ENCODE measurements at regions not wholly inside any gene's neighbourhood (a gene's known extent, or its start where the extent isn't known, plus 50 kb on each side); places are given as distances from the start of the nearest gene placed in this dataset.

GRCh38 chr1:80413969-80414368 is 1386.8 kb upstream of the ADGRL2 start:
- Histone ChIP-seq H3K9me3 (replicated peaks in 1 of 2; ENCODE audit: control insufficient read depth in 1 of 2, insufficient read depth in 1 of 2, low read length in 2 of 2) (peaks cover 0 to 7% of the 10 kb centered on the region in 2 donors), H3K27ac (ENCODE audit: low read depth in 1 of 2, low read length in 2 of 2) (no peak overlapping the region), H3K4me2 (replicated peaks; ENCODE audit: extremely low read depth, low read length, poor library complexity, severe bottlenecking) (no peak overlapping the region), H3K79me2 (ENCODE audit: insufficient read depth, low read length) (no peaks in the 10 kb centered on the region), H3K4me1 (ENCODE audit: control insufficient read depth in 1 of 2, insufficient read depth in 2 of 2, low read length in 2 of 2) (no peaks in the 10 kb centered on the region), H3K9ac (ENCODE audit: insufficient read depth, low read length, poor library complexity, severe bottlenecking) (no peak overlapping the region), H3K36me3 (replicated peaks in 1 of 2; ENCODE audit: control insufficient read depth in 1 of 2, insufficient read depth in 2 of 2, low read length in 2 of 2) (no peaks in the 10 kb centered on the region), H3K4me3 (replicated peaks in 1 of 3; ENCODE audit: low read depth in 2 of 3, low read length in 3 of 3) (no peak overlapping the region), H4K20me1 (ENCODE audit: insufficient read depth, low read length) (no peaks in the 10 kb centered on the region), H3K27me3 (ENCODE audit: control insufficient read depth in 2 of 2, insufficient read depth in 2 of 2, low read length in 2 of 2) (no peaks in the 10 kb centered on the region), H2AFZ (ENCODE audit: insufficient read depth, low read depth, low read length, poor library complexity, severe bottlenecking) (no peak overlapping the region)
- no peak for TF ChIP-seq CTCF (IDR thresholded peaks at IDR 0.05)
- no CpG with 5 or more reads among the region's 1 CpG for WGBS (ENCODE audit: insufficient coverage)
- Mint-ChIP-seq H3K4me3 (no peak overlapping the region), H3K36me3 (no peaks in the 10 kb centered on the region), H3K27me3 (ENCODE audit: low read depth in 3 of 3) (no peaks in the 10 kb centered on the region), H3K27ac (no peak overlapping the region), H3K4me1 (no peaks in the 10 kb centered on the region), H3K9me3 (peaks cover 0 to 8% (median 2%) of the 10 kb centered on the region in 7 donors)
- intact Hi-C loops (cut with micrococcal nuclease) = no loop called here
- DNase-seq = no peak

GRCh38 chr1:80410233-80410632 is 1390.5 kb upstream of the ADGRL2 start:
- Mint-ChIP-seq H3K4me1 (no peaks in the 10 kb centered on the region), H3K27ac (no peak overlapping the region), H3K9me3 (peaks cover 0 to 9% (median 3%) of the 10 kb centered on the region in 7 donors), H3K36me3 (no peaks in the 10 kb centered on the region), H3K27me3 (ENCODE audit: low read depth in 3 of 3) (peaks cover 0 to 1% (median 0%) of the 10 kb centered on the region in 3 donors), H3K4me3 (no peak overlapping the region)
- H3K27ac ChIP-seq (ENCODE audit: low read depth in 1 of 2, low read length in 2 of 2) = no peak overlapping the region
- H4K20me1 ChIP-seq (ENCODE audit: insufficient read depth, low read length) = no peaks in the 10 kb centered on the region
- no peaks in the 10 kb centered on the region for H3K9me3 ChIP-seq (replicated peaks in 1 of 2; ENCODE audit: control insufficient read depth in 1 of 2, insufficient read depth in 1 of 2, low read length in 2 of 2)
- H3K36me3 ChIP-seq (replicated peaks in 1 of 2; ENCODE audit: control insufficient read depth in 1 of 2, insufficient read depth in 2 of 2, low read length in 2 of 2) = no peaks in the 10 kb centered on the region
- no peak overlapping the region for H3K9ac ChIP-seq (ENCODE audit: insufficient read depth, low read length, poor library complexity, severe bottlenecking)
- H3K4me2 ChIP-seq (replicated peaks; ENCODE audit: extremely low read depth, low read length, poor library complexity, severe bottlenecking) = no peak overlapping the region
- no peaks in the 10 kb centered on the region for H3K4me1 ChIP-seq (ENCODE audit: control insufficient read depth in 1 of 2, insufficient read depth in 2 of 2, low read length in 2 of 2)
- no peak overlapping the region for H2AFZ ChIP-seq (ENCODE audit: insufficient read depth, low read depth, low read length, poor library complexity, severe bottlenecking)
- H3K27me3 ChIP-seq (ENCODE audit: control insufficient read depth in 2 of 2, insufficient read depth in 2 of 2, low read length in 2 of 2) = no peaks in the 10 kb centered on the region
- WGBS (ENCODE audit: insufficient coverage) = no CpG with 5 or more reads among the region's 4 CpGs
- H3K4me3 ChIP-seq (replicated peaks in 1 of 3; ENCODE audit: low read depth in 2 of 3, low read length in 3 of 3) = no peak overlapping the region
- no peaks in the 10 kb centered on the region for H3K79me2 ChIP-seq (ENCODE audit: insufficient read depth, low read length)
- no peak for DNase-seq
- TF ChIP-seq CTCF (IDR thresholded peaks at IDR 0.05) = no peak
- intact Hi-C loops (cut with micrococcal nuclease) = no loop called here
